GM21381 (cell line): ENCODE measurements at regions not wholly inside any gene's neighbourhood (a gene's known extent, or its start where the extent isn't known, plus 50 kb on each side); places are given as distances from the start of the nearest gene placed in this dataset.
A peak's percentile ranks its signal among the peaks of the same experiment; 100 is the strongest.
"Not testable (repeated sequence)": the region's sequence is repeated elsewhere in the genome, so short reads cannot be mapped to it uniquely, and the experiment has no call there.

Experiments
- ATAC-seq: cut with Tn5 transposase; IDR thresholded peaks from one replicate; pipeline ENCODE4 v1.9.1; 2021; ENCODE audit warnings: mild to moderate bottlenecking, moderate library complexity; ENCODE audit not compliant: unreplicated experiment

- ATAC-seq: no peak
These were observed 185.9 kb upstream of the SLC39A10 start for GRCh38 chr2:195471163-195471562.

DNA sequence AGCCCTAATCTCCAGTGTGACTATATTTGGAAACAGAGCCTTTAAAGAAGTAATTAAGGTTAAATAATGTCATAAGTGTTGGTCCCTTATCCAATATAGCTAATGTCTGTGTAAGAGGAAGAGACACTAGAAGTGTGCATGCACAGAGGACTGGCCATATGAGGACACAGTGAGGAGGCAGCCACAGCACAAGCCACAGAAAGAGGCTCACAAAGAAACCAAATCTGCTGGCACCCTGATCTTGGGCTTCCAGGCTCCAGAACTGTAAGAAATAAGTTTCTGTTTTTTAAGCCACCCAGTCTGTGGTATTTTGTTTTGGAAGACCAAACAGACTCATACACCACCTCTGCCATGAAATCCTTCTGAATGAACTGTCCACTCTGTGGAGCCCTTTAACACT is 186.4 kb upstream of the SLC39A10 start:
- ATAC-seq: no peak

- peak; percentile 77 for ATAC-seq
These were observed 188.3 kb upstream of the SLC39A10 start for GRCh38 chr2:195468771-195469170.

DNA sequence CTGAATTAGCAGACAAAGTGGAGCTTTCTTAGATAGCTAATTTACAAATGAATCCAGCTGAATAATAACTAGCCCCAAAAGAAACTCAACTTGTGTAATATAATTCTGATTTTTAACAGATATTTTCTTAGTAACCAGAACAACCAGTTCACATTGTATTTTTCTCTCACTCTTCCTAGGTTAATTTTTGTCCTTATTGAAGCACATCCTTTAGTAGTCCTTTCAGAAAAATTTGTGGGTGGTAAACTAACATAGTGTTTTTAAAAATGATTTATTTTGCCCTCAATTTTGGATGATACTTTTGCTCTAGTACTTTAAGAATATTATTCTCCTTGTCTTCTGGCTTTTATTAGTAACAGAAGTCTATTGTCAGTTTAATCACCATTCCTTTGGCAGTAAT is 190.6 kb upstream of the SLC39A10 start:
- no peak for ATAC-seq

- ATAC-seq: no peak
These were observed 196.0 kb upstream of the SLC39A10 start for GRCh38 chr2:195461010-195461409.

DNA sequence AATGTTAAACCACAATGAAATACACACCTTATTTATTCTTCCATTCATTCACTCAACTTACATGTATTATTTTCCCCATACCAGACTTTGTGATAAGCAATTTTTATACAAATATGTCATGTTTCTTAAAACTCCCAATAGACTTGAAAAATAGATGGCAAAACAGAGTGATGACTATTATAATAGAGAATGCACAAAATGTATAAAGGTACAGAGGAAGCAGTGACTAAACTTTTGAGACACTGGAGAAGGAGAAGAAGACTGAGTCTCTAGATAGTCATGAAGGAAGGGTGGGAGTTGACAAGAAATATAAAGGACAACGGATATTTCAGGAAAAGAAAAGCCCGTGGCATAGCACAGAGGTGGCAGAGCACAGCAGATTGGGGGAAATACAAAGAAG is 198.1 kb upstream of the SLC39A10 start:
- ATAC-seq: no peak

GRCh38 chr2:195457873-195458272 is 199.2 kb upstream of the SLC39A10 start:
- no peak for ATAC-seq

- ATAC-seq: no peak
These were observed 200.3 kb upstream of the SLC39A10 start for GRCh38 chr2:195456771-195457170.

GRCh38 chr2:195451160-195451559 is 205.9 kb upstream of the SLC39A10 start:
- no peak for ATAC-seq

- no peak for ATAC-seq
These were observed 206.4 kb upstream of the SLC39A10 start for GRCh38 chr2:195450552-195451113.

DNA sequence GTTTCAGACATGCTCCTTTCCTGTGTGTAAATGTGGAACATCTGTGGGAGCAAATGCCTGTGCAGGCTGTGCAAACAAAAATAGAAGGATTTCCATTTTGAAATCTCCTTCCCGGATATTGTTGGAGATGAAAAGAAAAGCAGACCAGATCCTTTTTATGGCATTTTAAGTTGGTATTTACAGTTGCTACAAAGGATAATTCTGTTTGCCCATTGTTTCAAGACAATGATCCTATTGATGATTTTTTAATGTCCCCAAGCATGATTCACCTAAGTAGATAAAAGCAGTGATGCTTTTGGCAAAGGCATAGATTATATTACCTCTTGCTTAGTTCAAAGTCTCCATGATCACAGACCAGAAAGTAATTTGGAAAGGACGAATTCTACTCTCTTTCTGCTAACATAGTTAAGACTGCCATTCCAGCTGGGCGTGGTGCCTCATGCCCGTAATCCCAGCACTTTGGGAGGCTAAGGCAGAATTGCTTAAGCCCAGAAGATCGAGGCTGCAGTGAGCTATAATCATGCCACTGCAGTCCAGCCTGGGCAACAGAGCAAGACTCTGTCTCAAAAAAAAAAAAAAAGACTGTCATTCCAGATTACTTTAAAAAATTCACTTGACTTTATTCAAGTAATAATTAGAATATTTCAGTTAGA is 209.6 kb upstream of the SLC39A10 start:
- no peak for ATAC-seq

- ATAC-seq: no peak
These were observed 211.4 kb upstream of the SLC39A10 start for GRCh38 chr2:195445639-195446038.

DNA sequence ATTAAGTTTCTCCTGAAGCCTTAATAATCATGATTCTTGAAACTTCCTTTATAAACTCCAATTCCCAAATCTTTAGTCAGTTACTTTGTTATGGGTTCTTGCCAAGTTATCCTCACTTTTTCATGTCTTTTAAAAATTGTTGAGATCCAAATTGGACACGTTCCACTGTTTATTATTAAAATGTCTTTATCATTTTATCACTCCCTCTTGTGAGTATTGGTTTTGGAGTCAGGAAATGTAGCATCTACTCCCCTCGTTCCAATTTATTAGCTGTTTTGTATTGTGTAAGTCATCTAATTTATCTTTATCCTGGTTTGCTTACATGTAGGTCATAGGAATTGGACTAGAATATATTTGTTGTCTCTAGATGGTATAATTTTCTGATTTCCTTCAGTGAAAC is 213.1 kb upstream of the SLC39A10 start:
- no peak for ATAC-seq

DNA sequence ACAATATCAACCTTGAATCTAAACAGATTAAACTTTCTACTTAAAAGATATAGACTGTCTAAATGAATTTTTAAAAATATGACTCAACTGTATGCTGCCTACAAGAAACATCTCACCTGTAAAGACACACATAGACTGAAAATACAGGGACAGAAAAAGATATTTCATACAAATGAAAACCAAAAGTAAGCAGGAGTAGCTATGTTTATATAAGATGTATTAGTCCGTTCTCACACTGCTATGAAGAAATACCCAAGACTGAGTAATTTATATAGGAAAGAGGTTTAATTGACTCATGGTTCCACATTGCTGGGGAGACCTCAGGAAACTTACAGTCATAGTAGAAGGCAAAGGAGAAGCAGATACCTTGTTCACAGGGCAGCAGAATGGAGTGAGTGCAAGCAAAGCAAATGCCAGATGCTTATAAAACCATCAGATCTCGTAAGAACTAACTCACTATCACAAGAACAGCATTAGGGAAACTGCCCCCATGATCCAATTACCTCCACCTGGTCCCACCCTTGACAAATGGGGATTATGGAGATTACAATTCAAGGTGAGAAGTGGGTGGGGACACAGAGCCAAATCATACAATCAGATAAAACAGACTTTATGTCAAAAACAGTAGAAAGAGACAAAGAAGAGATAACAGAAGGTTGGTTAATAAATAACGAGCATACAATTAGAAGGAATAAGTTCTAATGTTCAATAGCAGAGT is 214.4 kb upstream of the SLC39A10 start:
- no peak for ATAC-seq

GRCh38 chr2:195438692-195439091 is 218.3 kb upstream of the SLC39A10 start:
- ATAC-seq: no peak

- no peak for ATAC-seq
These were observed 219.5 kb upstream of the SLC39A10 start for GRCh38 chr2:195437521-195437920.

GRCh38 chr2:195434346-195434745 is 222.7 kb upstream of the SLC39A10 start:
- no peak for ATAC-seq

DNA sequence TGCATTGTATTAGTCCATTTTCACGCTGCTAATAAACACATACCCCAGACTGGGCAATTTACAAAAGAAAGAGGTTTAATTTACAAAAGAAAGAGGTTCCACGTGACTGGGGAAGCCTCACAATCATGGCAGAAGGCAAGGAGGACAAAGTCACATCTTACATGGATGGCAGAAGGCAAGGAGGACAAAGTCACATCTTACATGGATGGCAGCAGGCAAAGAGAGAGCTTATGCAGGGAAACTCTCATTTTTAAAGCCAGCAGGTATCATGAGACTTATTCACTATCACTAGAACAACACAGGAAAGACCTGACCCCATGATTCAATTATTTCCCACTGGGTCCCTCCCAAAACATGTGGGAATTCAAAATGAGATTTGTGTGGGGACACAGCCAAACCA is 223.3 kb upstream of the SLC39A10 start:
- ATAC-seq: not testable (repeated sequence)

DNA sequence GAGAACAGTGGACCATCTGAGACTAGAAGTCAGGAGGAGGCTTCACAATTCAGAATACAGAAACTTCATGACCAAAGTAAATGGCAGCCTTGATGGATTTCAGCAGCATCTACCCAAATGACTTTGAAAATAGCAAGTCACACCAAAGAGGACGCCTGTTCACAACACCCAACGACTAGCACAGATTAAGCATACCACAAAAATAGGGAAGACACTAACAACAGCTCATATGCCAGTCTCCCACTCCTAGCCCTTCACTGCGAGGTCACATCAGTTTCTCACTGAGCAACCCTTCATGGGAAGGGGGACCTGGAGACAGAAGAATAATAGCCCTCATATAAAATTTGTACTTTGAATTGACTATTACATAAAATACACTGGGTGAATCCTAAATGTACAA is 228.4 kb upstream of the SLC39A10 start:
- ATAC-seq: no peak

DNA sequence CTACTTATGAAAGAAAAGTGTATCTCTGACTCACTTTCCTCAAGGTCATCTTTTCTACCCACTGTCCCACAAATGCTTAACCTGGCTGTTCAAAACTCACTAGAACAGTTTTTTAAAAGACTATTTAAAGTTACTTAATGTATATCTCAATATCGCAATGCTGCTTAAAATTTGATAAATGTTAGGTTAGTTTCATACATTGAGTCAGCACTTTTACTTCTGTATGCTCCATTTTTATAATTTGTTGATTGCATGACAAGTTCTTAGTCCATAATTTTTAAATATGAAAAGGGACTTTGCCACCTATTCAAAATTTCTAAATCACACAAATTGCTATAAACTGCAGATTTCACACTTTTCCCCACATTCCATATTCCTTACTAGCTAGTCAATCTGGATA is 231.7 kb upstream of the SLC39A10 start:
- ATAC-seq: no peak

DNA sequence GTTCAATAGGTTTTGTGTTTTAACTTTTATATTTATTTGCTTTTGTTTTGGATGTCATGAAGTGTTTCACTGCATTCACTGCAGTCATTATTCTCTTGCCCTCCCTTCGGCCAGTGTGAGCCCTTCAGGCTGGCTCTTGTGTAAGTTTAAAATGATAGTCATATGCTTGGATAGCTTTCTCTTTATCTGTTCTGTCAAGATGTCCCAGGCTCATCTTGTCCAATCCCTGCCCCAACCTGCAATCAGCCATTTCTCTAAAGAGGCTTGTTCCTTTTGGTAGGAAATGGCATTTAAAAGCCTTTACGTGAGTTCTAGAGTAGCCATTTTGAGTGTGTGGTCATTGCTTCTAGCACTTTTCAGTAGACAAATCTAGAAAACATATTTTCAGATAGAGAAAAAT is 238.0 kb upstream of the SLC39A10 start:
- no peak for ATAC-seq

- ATAC-seq: no peak
These were observed 242.4 kb upstream of the SLC39A10 start for GRCh38 chr2:195414537-195415100.
